ENCODE measurements at regions not wholly inside any gene's neighbourhood (a gene's known extent, or its start where the extent isn't known, plus 50 kb on each side); places are given as distances from the start of the nearest gene placed in this dataset.

- H3K14ac ChIP-seq (ENCODE audit: insufficient read length), result no peak overlapping the region
- H3K18ac ChIP-seq (ENCODE audit: extremely low read depth, low read length), result no peak overlapping the region
- no peak for DNase-seq (ENCODE audit: low read depth in 1 of 2, low spot score in 2 of 2)
- no peak for FAIRE-seq
- no peak overlapping the region for H3K56ac ChIP-seq (replicated peaks; ENCODE audit: insufficient read length, low read depth, low read length)
- H2BK5ac ChIP-seq (ENCODE audit: low read depth, low read length), result no peak overlapping the region
- H3K4me1 ChIP-seq (replicated peaks in 1 of 4; ENCODE audit: control insufficient read depth in 3 of 4, insufficient read depth in 4 of 4, low read length in 3 of 4), result peaks cover 0 to 2% (median 0%) of the 10 kb centered on the region in 4 experiments; a peak in 1 of 7 replicates
- H3K9ac ChIP-seq (replicated peaks in 1 of 4; ENCODE audit: extremely low read depth in 1 of 4, low read depth in 3 of 4, low read length in 3 of 4), result no peak overlapping the region
- no peak overlapping the region for H2BK120ac ChIP-seq (replicated peaks; ENCODE audit: low read depth, low read length)
- no peaks in the 10 kb centered on the region for H3K36me3 ChIP-seq (ENCODE audit: control insufficient read depth in 2 of 4, insufficient read depth in 4 of 4, low read length in 3 of 4)
- H3K27ac ChIP-seq (ENCODE audit: low read depth, low read length), result no peak overlapping the region
- H3K27me3 ChIP-seq (replicated peaks in 1 of 4; ENCODE audit: control insufficient read depth in 3 of 4, extremely low read depth in 1 of 4, insufficient read depth in 3 of 4, low read length in 3 of 4), result no peaks in the 10 kb centered on the region
- no peaks in the 10 kb centered on the region for H4K20me1 ChIP-seq (replicated peaks in 1 of 2; ENCODE audit: control insufficient read depth in 1 of 2, insufficient read depth in 2 of 2, low read length in 2 of 2)
- ChIA-PET CTCF (ENCODE audit: partially characterized antibody) (interaction anchor here (1.2 kb wide), 1 partner anchor 933 kb away, joined by 3 read pairs; no protein-coding TSS in a partner anchor), POLR2A (ENCODE audit: partially characterized antibody) (no interaction called here)
- H4K5ac ChIP-seq (ENCODE audit: insufficient read length, low read depth, low read length), result no peak overlapping the region
- no peak overlapping the region for H2AFZ ChIP-seq (ENCODE audit: low read length)
- 92% methylated on average over 8 of the region's 8 CpGs; no CpG with 5 or more reads in 1 of the 2 experiments for WGBS, 2 experiments (ENCODE audit: extremely low coverage in 1 of 2, insufficient coverage in 1 of 2, insufficient read length in 1 of 2, insufficient replicate concordance in 2 of 2, low coverage in 1 of 2, low lambda C conversion rate in 2 of 2, missing lambda C conversion rate in 1 of 2)
- H3K4me3 ChIP-seq (ENCODE audit: extremely low read depth in 1 of 4, insufficient read depth in 2 of 4, low read depth in 3 of 4, low read length in 4 of 4), result no peak overlapping the region
- no peaks in the 10 kb centered on the region for H3K23me2 ChIP-seq (ENCODE audit: low read depth, low read length)
- no peak overlapping the region for H3K4ac ChIP-seq (replicated peaks; ENCODE audit: insufficient read length, low read depth, low read length)
- no peak overlapping the region for H4K8ac ChIP-seq (ENCODE audit: extremely low read depth, insufficient read depth, low read length)
- H2BK12ac ChIP-seq (ENCODE audit: low read depth, low read length), result no peak overlapping the region
- H3K4me2 ChIP-seq (ENCODE audit: insufficient read depth in 1 of 2, low read depth in 2 of 2, low read length in 2 of 2), result no peak overlapping the region
- H2BK15ac ChIP-seq (ENCODE audit: low read length), result no peak overlapping the region
- H3K79me1 ChIP-seq (ENCODE audit: low read depth, low read length), result no peaks in the 10 kb centered on the region
- H3K79me2 ChIP-seq (ENCODE audit: control insufficient read depth in 1 of 2, insufficient read depth in 2 of 2, low read length in 2 of 2), result no peaks in the 10 kb centered on the region
- H2BK20ac ChIP-seq (ENCODE audit: low read length), result no peak overlapping the region
- H2AK5ac ChIP-seq (ENCODE audit: low read depth, low read length), result no peak overlapping the region
- H3K9me3 ChIP-seq (ENCODE audit: insufficient read depth in 2 of 2, low read depth in 1 of 2, low read length in 1 of 2), result no peaks in the 10 kb centered on the region
- no peak overlapping the region for H4K91ac ChIP-seq (replicated peaks; ENCODE audit: insufficient read length, low read length)
- no peak overlapping the region for H3K23ac ChIP-seq (ENCODE audit: insufficient read length)
- TF ChIP-seq CHD7 (IDR thresholded peaks at IDR 0.05; ENCODE audit: insufficient replicate concordance, low read length), result no peak
Measured at GRCh38 chr19:31733591-31733990, 384.4 kb upstream of the TSHZ3 start.
